WERI-Rb-1 (cell line): ENCODE measurements at regions not wholly inside any gene's neighbourhood (a gene's known extent, or its start where the extent isn't known, plus 50 kb on each side); places are given as distances from the start of the nearest gene placed in this dataset.
"Not testable (repeated sequence)": the region's sequence is repeated elsewhere in the genome, so short reads cannot be mapped to it uniquely, and the experiment has no call there.

ENCODE experiments used
- DNase-seq: peaks from one replicate; pipeline ENCODE4 v3.0.0-alpha.2; 2020
- H3K27ac ChIP-seq: fragments of 250-450 bp; sonication (Bioruptor Pico); 2 replicates; pipeline ENCODE4 v1.5.1; 2020; ENCODE audit warnings: mild to moderate bottlenecking, moderate library complexity
- H3K27me3 ChIP-seq: fragments of 250-450 bp; sonication (Bioruptor Pico); 2 replicates; pipeline ENCODE4 v1.5.1; 2021; ENCODE audit warnings: mild to moderate bottlenecking, low read depth, moderate library complexity; ENCODE audit not compliant: insufficient read depth, severe bottlenecking
- H3K36me3 ChIP-seq: fragments of 250-450 bp; sonication (Bioruptor Pico); 2 replicates; pipeline ENCODE4 v1.5.1; 2020; ENCODE audit warnings: mild to moderate bottlenecking, moderate library complexity
- H3K4me3 ChIP-seq: 2 replicates; pipeline ENCODE4 v1.5.1; 2011; ENCODE audit warnings: low read depth, mild to moderate bottlenecking, control low read depth, low read length
- H3K9me3 ChIP-seq: fragments of 250-450 bp; sonication (Bioruptor Pico); 2 replicates; pipeline ENCODE4 v1.5.1; 2021; ENCODE audit warnings: mild to moderate bottlenecking, moderate library complexity; ENCODE audit not compliant: severe bottlenecking
- TF ChIP-seq, protein P1 (sequence below): IDR thresholded peaks from 2 replicates; pipeline ENCODE4 v1.5.1; 2011; ENCODE audit warnings: low read depth, mild to moderate bottlenecking, control low read depth, inconsistent platforms, low read length

- Histone ChIP-seq H3K4me3 (no peak overlapping the region), H3K27ac (no peak overlapping the region), H3K36me3 (no peaks in the 10 kb centered on the region), H3K9me3 (no peaks in the 10 kb centered on the region), H3K27me3 (peaks cover 20% of the 10 kb centered on the region)
- DNase-seq: no peak
- TF ChIP-seq, protein P1, sequence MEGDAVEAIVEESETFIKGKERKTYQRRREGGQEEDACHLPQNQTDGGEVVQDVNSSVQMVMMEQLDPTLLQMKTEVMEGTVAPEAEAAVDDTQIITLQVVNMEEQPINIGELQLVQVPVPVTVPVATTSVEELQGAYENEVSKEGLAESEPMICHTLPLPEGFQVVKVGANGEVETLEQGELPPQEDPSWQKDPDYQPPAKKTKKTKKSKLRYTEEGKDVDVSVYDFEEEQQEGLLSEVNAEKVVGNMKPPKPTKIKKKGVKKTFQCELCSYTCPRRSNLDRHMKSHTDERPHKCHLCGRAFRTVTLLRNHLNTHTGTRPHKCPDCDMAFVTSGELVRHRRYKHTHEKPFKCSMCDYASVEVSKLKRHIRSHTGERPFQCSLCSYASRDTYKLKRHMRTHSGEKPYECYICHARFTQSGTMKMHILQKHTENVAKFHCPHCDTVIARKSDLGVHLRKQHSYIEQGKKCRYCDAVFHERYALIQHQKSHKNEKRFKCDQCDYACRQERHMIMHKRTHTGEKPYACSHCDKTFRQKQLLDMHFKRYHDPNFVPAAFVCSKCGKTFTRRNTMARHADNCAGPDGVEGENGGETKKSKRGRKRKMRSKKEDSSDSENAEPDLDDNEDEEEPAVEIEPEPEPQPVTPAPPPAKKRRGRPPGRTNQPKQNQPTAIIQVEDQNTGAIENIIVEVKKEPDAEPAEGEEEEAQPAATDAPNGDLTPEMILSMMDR: no peak
Measured at GRCh38 chr4:108415389-108415788, 205.0 kb upstream of the RPL34 start.

DNA sequence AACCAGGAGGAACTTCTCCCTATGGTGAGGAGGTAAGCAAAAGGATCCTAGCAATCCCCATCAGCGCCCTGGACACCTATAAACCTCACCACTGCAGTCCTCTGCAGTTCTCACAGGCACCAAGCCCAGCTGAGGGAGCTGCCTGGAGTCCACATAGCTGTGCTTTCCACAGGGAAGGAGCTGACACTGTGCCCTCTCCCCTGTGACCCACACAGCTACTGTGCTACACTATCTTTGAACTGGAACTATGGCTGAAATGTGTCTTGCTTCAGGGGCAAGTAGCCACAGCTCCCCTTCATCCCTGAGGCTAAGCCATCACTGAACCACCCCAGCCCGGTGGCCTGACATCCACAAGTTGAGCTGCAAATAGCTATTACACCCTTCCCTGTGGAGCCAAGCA, 208.5 kb upstream of the RPL34 start:
- H3K27me3 ChIP-seq: peaks cover 8% of the 10 kb centered on the region
- H3K36me3 ChIP-seq: no peaks in the 10 kb centered on the region
- no peak for DNase-seq
- TF ChIP-seq, protein P1: no peak
- H3K9me3 ChIP-seq: no peaks in the 10 kb centered on the region
- H3K27ac ChIP-seq: no peak overlapping the region
- H3K4me3 ChIP-seq: no peak overlapping the region

GRCh38 chr4:108409691-108410090, 210.7 kb upstream of the RPL34 start:
- H3K27me3 ChIP-seq, H3K4me3 ChIP-seq, H3K36me3 ChIP-seq, H3K27ac ChIP-seq, DNase-seq, H3K9me3 ChIP-seq: not testable (repeated sequence)

DNA sequence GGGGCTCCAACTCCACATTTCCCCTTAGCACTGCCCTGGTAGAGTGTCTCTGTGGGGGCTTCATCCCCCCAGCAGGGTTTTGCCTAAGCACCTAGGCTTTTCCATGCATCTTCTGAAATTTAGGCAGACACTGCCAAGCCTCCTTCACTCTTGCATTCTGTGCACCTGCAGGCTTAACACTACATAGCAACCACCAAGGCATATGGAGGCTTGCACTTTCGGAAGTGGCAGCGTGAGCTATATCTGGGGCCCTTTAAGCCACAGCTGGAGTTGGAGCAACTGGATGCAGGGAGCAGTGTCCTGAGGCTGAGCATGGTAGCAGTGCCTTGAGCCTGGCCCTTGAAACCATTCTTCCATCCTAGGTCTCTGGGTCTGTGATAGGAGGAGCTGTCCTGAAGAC, 214.8 kb upstream of the RPL34 start:
- H3K27me3 ChIP-seq: peaks cover under 1% of the 10 kb centered on the region

DNA sequence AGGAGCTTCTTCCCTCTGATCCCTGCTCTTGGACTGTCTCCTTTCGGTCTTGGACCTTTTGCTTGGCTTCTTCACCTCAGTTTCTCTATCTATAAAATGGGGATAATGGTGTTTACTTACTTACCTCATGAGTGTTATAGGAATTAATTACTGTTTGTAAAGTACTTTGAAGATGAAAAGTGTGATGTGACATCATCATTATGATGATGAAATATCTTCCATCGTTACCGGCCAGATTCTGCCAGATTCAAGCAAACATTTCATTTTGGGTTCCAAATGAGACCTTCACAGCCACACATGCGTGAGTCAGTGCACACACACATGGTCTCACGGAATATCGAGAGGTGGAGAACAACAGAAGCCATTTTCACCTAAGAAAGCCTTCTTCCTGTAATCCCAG, 220.1 kb upstream of the RPL34 start:
- TF ChIP-seq, protein P1: no peak
- Histone ChIP-seq H3K9me3 (no peaks in the 10 kb centered on the region), H3K36me3 (no peaks in the 10 kb centered on the region), H3K4me3 (no peak overlapping the region), H3K27me3 (peaks cover 6% of the 10 kb centered on the region), H3K27ac (no peak overlapping the region)
- no peak for DNase-seq

More for the DNA sequence above, 214.8 kb upstream of the RPL34 start:
- TF ChIP-seq, protein P1: no peak
- DNase-seq: no peak
- H3K9me3 ChIP-seq: peaks cover 2% of the 10 kb centered on the region
- no peaks in the 10 kb centered on the region for H3K36me3 ChIP-seq
- H3K4me3 ChIP-seq: no peak overlapping the region
- H3K27ac ChIP-seq: no peak overlapping the region

GRCh38 chr4:108399610-108400265, 220.6 kb upstream of the RPL34 start:
- TF ChIP-seq, protein P1: no peak
- no peak overlapping the region for H3K27ac ChIP-seq
- H3K27me3 ChIP-seq: peaks cover 6% of the 10 kb centered on the region
- H3K36me3 ChIP-seq: no peaks in the 10 kb centered on the region
- no peak for DNase-seq
- no peaks in the 10 kb centered on the region for H3K9me3 ChIP-seq
- no peak overlapping the region for H3K4me3 ChIP-seq
